Cardiac muscle cell (in vitro differentiated cells and primary cell): ENCODE measurements at regions not wholly inside any gene's neighbourhood (a gene's known extent, or its start where the extent isn't known, plus 50 kb on each side); places are given as distances from the start of the nearest gene placed in this dataset.

Source experiments
- DNase-seq, 2 donors: peaks; one replicate each; pipeline versions ENCODE4 v3.0.0 to v3.0.0-alpha.2; 2010 to 2017; ENCODE audit warnings: low read depth in 1 of 2, low spot score in 1 of 2
- H3K27ac ChIP-seq: fragments of 200-600 bp; sonication (generic); 2 replicates; pipeline ENCODE4 v1.5.1; 2016
- H3K27me3 ChIP-seq: fragments of 200-600 bp; sonication (generic); 2 replicates; pipeline ENCODE4 v1.6.0; 2016; ENCODE audit warnings: control low read depth
- H3K36me3 ChIP-seq: fragments of 200-600 bp; sonication (generic); 2 replicates; pipeline ENCODE4 v1.5.1; 2016; ENCODE audit warnings: control low read depth
- H3K4me1 ChIP-seq: fragments of 200-600 bp; sonication (generic); 2 replicates; pipeline ENCODE4 v1.8.1; 2017; ENCODE audit warnings: low read depth, mild to moderate bottlenecking, mixed run types
- H3K4me3 ChIP-seq: fragments of 200-600 bp; sonication (generic); 2 replicates; pipeline ENCODE4 v1.5.1; 2016; ENCODE audit warnings: mild to moderate bottlenecking
- H3K9me3 ChIP-seq: fragments of 200-600 bp; sonication (generic); 2 replicates; pipeline ENCODE4 v1.5.1; 2017; ENCODE audit warnings: low read depth, mild to moderate bottlenecking, control low read depth
- TF ChIP-seq, protein P1 (sequence below): IDR thresholded peaks from 2 replicates; pipeline ENCODE4 v1.5.1; 2012; ENCODE audit warnings: low read depth, mild to moderate bottlenecking, low read length

DNA sequence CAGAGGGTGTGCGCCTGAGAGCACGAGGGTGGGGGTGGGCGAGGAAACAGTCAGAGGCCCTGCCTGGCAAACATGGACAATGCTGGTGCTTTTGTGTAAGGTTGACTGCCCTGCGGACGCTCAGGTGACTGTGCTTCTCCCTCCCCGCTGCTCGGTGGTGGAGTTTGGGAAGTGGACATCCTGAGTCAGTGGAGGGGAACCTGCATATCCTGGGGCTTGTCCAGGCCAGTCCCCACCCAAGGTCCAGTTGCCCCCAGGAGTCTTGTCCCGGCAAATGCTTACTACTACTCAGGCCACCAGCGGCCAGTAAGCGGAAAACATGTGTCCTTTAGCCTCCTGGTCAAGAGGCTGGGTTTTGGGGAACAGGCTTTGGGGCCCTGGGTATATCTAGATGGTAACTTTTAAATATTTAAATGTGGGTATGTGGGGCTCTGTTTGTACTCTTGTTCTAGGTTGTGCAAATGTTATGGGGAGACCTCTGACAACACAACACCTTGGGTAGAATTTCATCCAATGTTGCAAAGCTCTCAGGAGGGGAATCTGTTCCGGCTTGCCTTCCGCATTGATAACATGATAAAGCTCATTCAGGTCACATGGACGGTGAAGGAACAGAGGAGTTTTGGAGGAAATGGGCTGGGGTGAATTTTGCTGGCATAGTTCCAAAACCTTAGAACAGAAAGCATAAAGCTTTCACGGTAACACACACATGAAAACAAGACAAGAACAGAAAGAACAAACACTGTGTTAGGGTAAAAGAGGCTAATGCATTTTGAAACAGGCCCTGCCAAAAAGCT, 364.9 kb downstream of the PRDM2 start:
- Histone ChIP-seq H3K4me3 (no peak overlapping the region), H3K4me1 (no peaks in the 10 kb centered on the region), H3K27ac (no peak overlapping the region), H3K27me3 (no peaks in the 10 kb centered on the region), H3K9me3 (no peaks in the 10 kb centered on the region), H3K36me3 (no peaks in the 10 kb centered on the region)
- DNase-seq: no peak
- TF ChIP-seq, protein P1, sequence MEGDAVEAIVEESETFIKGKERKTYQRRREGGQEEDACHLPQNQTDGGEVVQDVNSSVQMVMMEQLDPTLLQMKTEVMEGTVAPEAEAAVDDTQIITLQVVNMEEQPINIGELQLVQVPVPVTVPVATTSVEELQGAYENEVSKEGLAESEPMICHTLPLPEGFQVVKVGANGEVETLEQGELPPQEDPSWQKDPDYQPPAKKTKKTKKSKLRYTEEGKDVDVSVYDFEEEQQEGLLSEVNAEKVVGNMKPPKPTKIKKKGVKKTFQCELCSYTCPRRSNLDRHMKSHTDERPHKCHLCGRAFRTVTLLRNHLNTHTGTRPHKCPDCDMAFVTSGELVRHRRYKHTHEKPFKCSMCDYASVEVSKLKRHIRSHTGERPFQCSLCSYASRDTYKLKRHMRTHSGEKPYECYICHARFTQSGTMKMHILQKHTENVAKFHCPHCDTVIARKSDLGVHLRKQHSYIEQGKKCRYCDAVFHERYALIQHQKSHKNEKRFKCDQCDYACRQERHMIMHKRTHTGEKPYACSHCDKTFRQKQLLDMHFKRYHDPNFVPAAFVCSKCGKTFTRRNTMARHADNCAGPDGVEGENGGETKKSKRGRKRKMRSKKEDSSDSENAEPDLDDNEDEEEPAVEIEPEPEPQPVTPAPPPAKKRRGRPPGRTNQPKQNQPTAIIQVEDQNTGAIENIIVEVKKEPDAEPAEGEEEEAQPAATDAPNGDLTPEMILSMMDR: no peak

DNA sequence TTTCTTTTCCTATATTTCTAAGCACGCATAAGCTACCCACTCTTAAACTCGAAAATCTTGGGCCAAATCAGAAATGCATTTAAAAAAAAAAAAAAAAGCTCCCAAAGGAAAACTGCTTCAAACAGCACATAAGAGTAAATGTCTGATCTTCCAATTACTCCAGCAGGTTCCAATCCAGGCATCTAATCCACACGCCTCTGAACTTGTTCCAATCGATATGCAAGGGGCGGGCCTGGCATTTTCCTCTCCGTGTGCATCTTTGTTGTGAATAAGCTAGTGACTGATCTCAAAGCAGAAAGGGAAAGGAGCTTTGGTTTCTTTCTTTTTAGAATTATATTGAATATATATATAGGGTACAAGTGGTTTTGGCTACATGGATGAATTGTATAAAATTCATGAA, 365.5 kb downstream of the PRDM2 start:
- H3K9me3 ChIP-seq: no peaks in the 10 kb centered on the region
- TF ChIP-seq, protein P1: no peak

DNA sequence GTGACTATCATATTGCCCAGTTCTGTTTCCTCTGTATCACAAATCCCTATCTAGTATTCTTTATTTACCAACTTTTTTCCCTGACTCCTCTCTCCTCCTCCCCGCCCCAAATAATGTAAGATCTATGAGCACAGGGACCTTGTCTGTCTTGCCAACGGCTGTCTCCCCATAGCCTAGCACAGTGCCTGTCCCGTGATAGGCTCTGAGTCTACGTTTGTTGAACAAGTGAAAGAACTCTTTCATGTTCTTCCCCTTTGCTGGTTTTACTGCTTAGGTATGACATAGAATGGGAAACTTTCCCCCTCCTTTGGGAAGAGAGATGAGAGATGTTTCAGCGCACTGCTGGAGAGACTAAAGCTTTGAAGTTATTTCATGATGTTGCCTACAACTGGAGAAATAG, 367.0 kb downstream of the PRDM2 start:
- DNase-seq: no peak
- H3K4me1 ChIP-seq: no peaks in the 10 kb centered on the region
- TF ChIP-seq, protein P1: no peak
- no peaks in the 10 kb centered on the region for H3K27me3 ChIP-seq
- no peaks in the 10 kb centered on the region for H3K9me3 ChIP-seq
- H3K4me3 ChIP-seq: no peak overlapping the region
- H3K27ac ChIP-seq: no peak overlapping the region
- H3K36me3 ChIP-seq: no peaks in the 10 kb centered on the region

More for the DNA sequence above, 365.5 kb downstream of the PRDM2 start:
- no peak for DNase-seq
- H3K4me1 ChIP-seq: no peaks in the 10 kb centered on the region
- no peak overlapping the region for H3K4me3 ChIP-seq
- H3K27me3 ChIP-seq: no peaks in the 10 kb centered on the region
- no peaks in the 10 kb centered on the region for H3K36me3 ChIP-seq
- H3K27ac ChIP-seq: no peak overlapping the region

DNA sequence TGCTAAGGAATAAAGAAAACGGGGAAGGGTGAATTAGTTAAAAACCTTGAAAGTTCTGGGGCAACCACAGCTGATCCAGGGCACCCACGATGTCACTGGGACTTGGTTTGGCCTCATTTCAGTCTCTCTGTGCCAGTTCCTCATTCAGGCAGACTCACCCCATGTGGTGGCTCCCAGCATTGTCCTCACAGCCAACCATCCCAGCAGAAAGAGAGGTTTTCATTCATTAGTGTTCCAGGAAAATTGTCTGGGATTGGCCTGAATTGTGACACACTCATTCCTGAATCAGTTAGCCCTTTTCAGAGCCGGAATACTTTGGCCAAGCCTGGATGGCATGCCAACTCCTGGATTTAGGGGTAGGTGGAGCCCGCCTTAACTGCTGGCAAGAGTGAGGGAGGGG, 367.7 kb downstream of the PRDM2 start:
- no peak for DNase-seq
- Histone ChIP-seq H3K36me3 (no peaks in the 10 kb centered on the region), H3K27ac (no peak overlapping the region), H3K4me3 (no peak overlapping the region), H3K4me1 (no peaks in the 10 kb centered on the region), H3K9me3 (no peaks in the 10 kb centered on the region), H3K27me3 (no peaks in the 10 kb centered on the region)
- TF ChIP-seq, protein P1: no peak

DNA sequence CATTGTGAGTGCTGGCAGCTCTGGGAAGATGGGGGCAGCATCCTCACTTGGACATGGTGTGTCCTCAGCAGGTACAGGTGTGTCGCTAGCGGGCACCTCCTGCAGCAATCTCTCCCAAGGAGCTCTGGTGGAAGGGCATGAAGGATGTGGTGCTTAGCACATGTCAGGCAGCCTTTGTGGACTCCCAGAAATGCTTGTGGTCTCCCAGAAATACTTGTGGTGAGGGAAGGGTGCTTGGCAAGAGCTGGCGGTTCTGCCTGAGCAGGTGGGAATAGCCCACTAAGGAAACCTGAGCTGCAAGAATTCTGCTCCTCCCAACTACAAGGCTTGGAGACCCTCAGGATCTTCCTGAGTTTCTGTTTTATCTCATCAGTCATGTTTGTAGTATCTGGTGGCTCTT, 371.6 kb downstream of the PRDM2 start:
- H3K4me1 ChIP-seq: no peaks in the 10 kb centered on the region
- no peaks in the 10 kb centered on the region for H3K27me3 ChIP-seq
- H3K4me3 ChIP-seq: no peak overlapping the region
- no peak for DNase-seq
- TF ChIP-seq, protein P1: no peak
- no peaks in the 10 kb centered on the region for H3K9me3 ChIP-seq
- H3K27ac ChIP-seq: no peak overlapping the region
- no peaks in the 10 kb centered on the region for H3K36me3 ChIP-seq
